Astrocyte of the spinal cord (primary cell): ENCODE measurements at regions not wholly inside any gene's neighbourhood (a gene's known extent, or its start where the extent isn't known, plus 50 kb on each side); places are given as distances from the start of the nearest gene placed in this dataset.

Experiments used
- DNase-seq: peaks from one replicate; pipeline ENCODE4 v3.0.0; 2011; ENCODE audit warnings: low read depth, low spot score
- H3K4me3 ChIP-seq: 2 replicates; pipeline ENCODE4 v1.5.1; 2011; ENCODE audit warnings: low read depth, mild to moderate bottlenecking, low read length, moderate library complexity
- CTCF ChIP-seq: IDR thresholded peaks from 2 replicates; pipeline ENCODE4 v1.5.1; 2012; ENCODE audit warnings: low read depth, mild to moderate bottlenecking, low read length, inconsistent platforms
- in situ Hi-C: cut with HindIII; loops from 2 replicates; pipeline ENCODE4 v1.10.0; 2017; ENCODE audit warnings: low sequenced_read_pairs

GRCh38 chr3:1907911-1908310 is 190.8 kb upstream of the CNTN4 start:
- H3K4me3 ChIP-seq: no peak overlapping the region
- in situ Hi-C loops: no loop called here
- no peak for DNase-seq
- no peak for TF ChIP-seq CTCF

- no peak overlapping the region for H3K4me3 ChIP-seq
- DNase-seq: no peak
- in situ Hi-C loops: no loop called here
- no peak for TF ChIP-seq CTCF
Measured at GRCh38 chr3:1908651-1909445, 189.8 kb upstream of the CNTN4 start.

- TF ChIP-seq CTCF: no peak
- no peak overlapping the region for H3K4me3 ChIP-seq
- in situ Hi-C loops: no loop called here
- DNase-seq: no peak
Measured at GRCh38 chr3:1910322-1910721, 188.3 kb upstream of the CNTN4 start.

- no peak overlapping the region for H3K4me3 ChIP-seq
- no peak for DNase-seq
- TF ChIP-seq CTCF: no peak
- in situ Hi-C loops: no loop called here
Measured at GRCh38 chr3:1929788-1930414, 168.8 kb upstream of the CNTN4 start.

GRCh38 chr3:1938975-1939374 is 159.7 kb upstream of the CNTN4 start:
- in situ Hi-C loops: no loop called here
- no peak for DNase-seq
- H3K4me3 ChIP-seq: no peak overlapping the region
- no peak for TF ChIP-seq CTCF

GRCh38 chr3:1942781-1943180 is 155.9 kb upstream of the CNTN4 start:
- H3K4me3 ChIP-seq: no peak overlapping the region
- DNase-seq: no peak
- in situ Hi-C loops: no loop called here
- TF ChIP-seq CTCF: no peak
